HUES48 (cell line): ENCODE measurements at regions not wholly inside any gene's neighbourhood (a gene's known extent, or its start where the extent isn't known, plus 50 kb on each side); places are given as distances from the start of the nearest gene placed in this dataset.
"Not testable (repeated sequence)": the region's sequence is repeated elsewhere in the genome, so short reads cannot be mapped to it uniquely, and the experiment has no call there.

ENCODE experiments used
- H3K27ac ChIP-seq: one replicate; pipeline ENCODE4 v1.7.0; 2013; ENCODE audit warnings: low read depth, low read length, inconsistent platforms
- H3K27me3 ChIP-seq: 2 replicates; pipeline ENCODE4 v1.6.1; 2013; ENCODE audit warnings: mild to moderate bottlenecking, low read length; ENCODE audit not compliant: control insufficient read depth, insufficient read depth
- H3K36me3 ChIP-seq: 2 replicates; pipeline ENCODE4 v1.6.1; 2013; ENCODE audit warnings: low read length; ENCODE audit not compliant: control insufficient read depth, insufficient read depth
- H3K4me1 ChIP-seq: 2 replicates; pipeline ENCODE4 v1.6.1; 2013; ENCODE audit warnings: mild to moderate bottlenecking, low read length; ENCODE audit not compliant: control insufficient read depth, insufficient read depth
- H3K4me3 ChIP-seq: 2 replicates; pipeline ENCODE4 v1.5.1; 2013; ENCODE audit warnings: mild to moderate bottlenecking, low read depth, low read length
- H3K9ac ChIP-seq: 2 replicates; pipeline ENCODE4 v1.6.1; 2013; ENCODE audit warnings: mild to moderate bottlenecking, low read depth, low read length, moderate library complexity
- H3K9me3 ChIP-seq: 2 replicates; pipeline ENCODE4 v1.6.1; 2013; ENCODE audit warnings: low read length; ENCODE audit not compliant: control insufficient read depth, insufficient read depth

GRCh38 chr19:23474761-23475160, 79.5 kb upstream of the ZNF91 start:
- Histone ChIP-seq H3K9me3 (peaks cover 89% of the 10 kb centered on the region), H3K9ac (no peak overlapping the region), H3K4me1 (no peaks in the 10 kb centered on the region), H3K4me3 (no peak overlapping the region), H3K27me3 (no peaks in the 10 kb centered on the region), H3K27ac (no peak overlapping the region), H3K36me3 (no peaks in the 10 kb centered on the region)

GRCh38 chr19:23474172-23474571, 78.9 kb upstream of the ZNF91 start:
- no peak overlapping the region for H3K4me3 ChIP-seq
- H3K27ac ChIP-seq: no peak overlapping the region
- no peaks in the 10 kb centered on the region for H3K36me3 ChIP-seq
- H3K4me1 ChIP-seq: no peaks in the 10 kb centered on the region
- H3K9me3 ChIP-seq: peaks cover 88% of the 10 kb centered on the region
- H3K27me3 ChIP-seq: no peaks in the 10 kb centered on the region
- H3K9ac ChIP-seq: no peak overlapping the region

- H3K4me1 ChIP-seq: no peaks in the 10 kb centered on the region
- H3K36me3 ChIP-seq: no peaks in the 10 kb centered on the region
- peaks cover 77% of the 10 kb centered on the region for H3K9me3 ChIP-seq
- peak overlapping the region; percentile 26; the same call in 1 of the 2 replicates for H3K4me3 ChIP-seq
- H3K9ac ChIP-seq: no peak overlapping the region
- H3K27ac ChIP-seq: no peak overlapping the region
- no peaks in the 10 kb centered on the region for H3K27me3 ChIP-seq
These were observed 75.7 kb upstream of the ZNF91 start for GRCh38 chr19:23470873-23471545.

- not testable (repeated sequence) for H3K4me1 ChIP-seq, H3K4me3 ChIP-seq, H3K36me3 ChIP-seq, H3K9ac ChIP-seq, H3K27me3 ChIP-seq, H3K27ac ChIP-seq
- peaks cover 64% of the 10 kb centered on the region for H3K9me3 ChIP-seq
These were observed 69.1 kb upstream of the ZNF91 start for GRCh38 chr19:23464349-23464748.

- H3K4me1 ChIP-seq: no peaks in the 10 kb centered on the region
- H3K9ac ChIP-seq: no peak overlapping the region
- H3K27me3 ChIP-seq: no peaks in the 10 kb centered on the region
- H3K9me3 ChIP-seq: peaks cover 66% of the 10 kb centered on the region
- H3K36me3 ChIP-seq: no peaks in the 10 kb centered on the region
- no peak overlapping the region for H3K27ac ChIP-seq
- H3K4me3 ChIP-seq: no peak overlapping the region
These were observed 65.8 kb upstream of the ZNF91 start for GRCh38 chr19:23461120-23461519.

- Histone ChIP-seq H3K4me3 (no peak overlapping the region), H3K9ac (no peak overlapping the region), H3K4me1 (no peaks in the 10 kb centered on the region), H3K27me3 (no peaks in the 10 kb centered on the region), H3K9me3 (peaks cover 66% of the 10 kb centered on the region), H3K36me3 (no peaks in the 10 kb centered on the region), H3K27ac (no peak overlapping the region)
These were observed 65.4 kb upstream of the ZNF91 start for GRCh38 chr19:23460656-23461055.
